ENCODE measurements at regions not wholly inside any gene's neighbourhood (a gene's known extent, or its start where the extent isn't known, plus 50 kb on each side); places are given as distances from the start of the nearest gene placed in this dataset.

- TF ChIP-seq CHD1 (IDR thresholded peaks at IDR 0.05; ENCODE audit: low read depth, low read length): no peak
- no peak for TF ChIP-seq CREB1 (IDR thresholded peaks at IDR 0.05)
- no peak for TF ChIP-seq JUND (IDR thresholded peaks at IDR 0.05; ENCODE audit: low read length)
- no peak for TF ChIP-seq SIX5 (IDR thresholded peaks at IDR 0.05; ENCODE audit: low read depth, low read length)
- no peak for TF ChIP-seq EP300 (IDR thresholded peaks at IDR 0.05; ENCODE audit: borderline replicate concordance in 1 of 2, low read depth in 2 of 2, low read length in 2 of 2)
- no peak for TF ChIP-seq CBX5 (IDR thresholded peaks at IDR 0.05; ENCODE audit: low read depth, low read length)
- TF ChIP-seq BRCA1 (IDR thresholded peaks at IDR 0.05; ENCODE audit: low read depth, low read length): no peak
Measured at GRCh38 chr6:153958860-153959259, 80.2 kb upstream of the OPRM1 start (continued).
